ENCODE measurements at regions not wholly inside any gene's neighbourhood (a gene's known extent, or its start where the extent isn't known, plus 50 kb on each side); places are given as distances from the start of the nearest gene placed in this dataset.

GRCh38 chr3:107235193-107235927 lies 141.9 kb upstream of the CCDC54 start:
- no peak for TF ChIP-seq CTCF (IDR thresholded peaks at IDR 0.05)
- TF ChIP-seq EZH2phosphoT487 (IDR thresholded peaks at IDR 0.05) = no peak
- no peak for TF ChIP-seq EZH2 (IDR thresholded peaks at IDR 0.05)

Measured in neural progenitor cell (in vitro differentiated cells).